Omental fat pad (tissue), 3 donors: ENCODE measurements at regions not wholly inside any gene's neighbourhood (a gene's known extent, or its start where the extent isn't known, plus 50 kb on each side); places are given as distances from the start of the nearest gene placed in this dataset.

Source experiments
- ATAC-seq: fragments of 150-250 bp; one replicate; pipeline ENCODE4 v1.9.1; 2016; ENCODE audit warnings: mild to moderate bottlenecking, moderate library complexity; ENCODE audit not compliant: low FRiP score
- DNase-seq: peaks from one replicate; pipeline ENCODE4 v3.0.0-alpha.2; 2019; ENCODE audit warnings: low spot score
- TF ChIP-seq, protein P1 (sequence below), 3 donors: fragments of 450-650 bp; IDR thresholded peaks; one replicate each; pipeline ENCODE4 v1.5.1; 2016 to 2017; ENCODE audit warnings: antibody characterized with exemption in 3 of 3, mild to moderate bottlenecking in 3 of 3, moderate library complexity in 2 of 3

DNA sequence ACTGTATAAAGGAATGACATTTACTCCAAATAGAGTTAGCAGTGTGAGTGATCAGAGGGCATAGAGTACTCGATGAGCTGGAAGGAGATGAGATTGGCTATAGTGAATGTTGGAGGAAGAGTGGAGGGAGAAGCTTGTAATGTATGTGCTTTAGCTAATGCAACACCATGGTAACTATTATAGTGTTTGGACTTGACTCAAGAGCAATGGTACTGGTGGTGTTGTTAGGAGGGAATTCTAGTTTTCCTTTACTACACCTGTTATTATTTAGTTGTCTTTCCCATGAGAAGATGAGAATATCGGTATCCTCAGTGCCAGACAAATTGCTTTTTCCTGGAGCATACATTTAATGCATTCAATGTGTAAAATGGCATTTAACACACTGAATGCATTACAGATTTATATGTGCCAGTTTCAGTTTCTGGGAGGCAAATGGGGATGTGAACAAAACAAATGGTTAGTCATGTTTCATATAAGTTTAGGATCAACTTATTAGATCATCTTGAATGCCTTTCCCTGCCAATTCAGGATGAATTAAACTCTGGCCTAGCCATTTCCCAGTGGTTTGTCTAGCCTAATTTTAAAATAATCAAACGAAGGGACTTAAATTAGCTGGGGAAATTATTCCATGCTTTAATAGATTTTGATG lies 291.1 kb upstream of the ADAMTS5 start:
- TF ChIP-seq, protein P1, sequence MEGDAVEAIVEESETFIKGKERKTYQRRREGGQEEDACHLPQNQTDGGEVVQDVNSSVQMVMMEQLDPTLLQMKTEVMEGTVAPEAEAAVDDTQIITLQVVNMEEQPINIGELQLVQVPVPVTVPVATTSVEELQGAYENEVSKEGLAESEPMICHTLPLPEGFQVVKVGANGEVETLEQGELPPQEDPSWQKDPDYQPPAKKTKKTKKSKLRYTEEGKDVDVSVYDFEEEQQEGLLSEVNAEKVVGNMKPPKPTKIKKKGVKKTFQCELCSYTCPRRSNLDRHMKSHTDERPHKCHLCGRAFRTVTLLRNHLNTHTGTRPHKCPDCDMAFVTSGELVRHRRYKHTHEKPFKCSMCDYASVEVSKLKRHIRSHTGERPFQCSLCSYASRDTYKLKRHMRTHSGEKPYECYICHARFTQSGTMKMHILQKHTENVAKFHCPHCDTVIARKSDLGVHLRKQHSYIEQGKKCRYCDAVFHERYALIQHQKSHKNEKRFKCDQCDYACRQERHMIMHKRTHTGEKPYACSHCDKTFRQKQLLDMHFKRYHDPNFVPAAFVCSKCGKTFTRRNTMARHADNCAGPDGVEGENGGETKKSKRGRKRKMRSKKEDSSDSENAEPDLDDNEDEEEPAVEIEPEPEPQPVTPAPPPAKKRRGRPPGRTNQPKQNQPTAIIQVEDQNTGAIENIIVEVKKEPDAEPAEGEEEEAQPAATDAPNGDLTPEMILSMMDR (IDR thresholded peaks at IDR 0.05) = no peak
- DNase-seq = no peak
- ATAC-seq = no peak

DNA sequence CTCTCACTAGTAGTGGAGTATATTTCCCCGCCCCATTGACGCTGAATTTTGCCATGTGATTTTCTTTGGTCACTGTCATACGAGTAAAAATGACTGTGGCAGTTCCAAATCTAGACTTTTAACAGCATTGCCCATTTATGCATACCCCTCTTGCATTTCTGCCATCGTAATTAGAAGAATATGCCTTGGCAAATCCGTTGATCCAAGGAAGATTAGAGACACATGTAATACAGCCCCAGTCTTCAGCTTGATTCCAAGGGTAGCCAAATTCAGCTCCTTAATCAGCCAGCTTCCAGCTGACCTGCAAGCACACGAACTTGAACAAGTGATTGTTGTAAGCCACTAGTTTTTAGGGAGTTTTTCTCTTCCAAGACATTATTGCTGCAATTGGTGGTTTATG lies 290.3 kb upstream of the ADAMTS5 start:
- no peak for DNase-seq
- TF ChIP-seq, protein P1 (IDR thresholded peaks at IDR 0.05) = no peak
- no peak for ATAC-seq

DNA sequence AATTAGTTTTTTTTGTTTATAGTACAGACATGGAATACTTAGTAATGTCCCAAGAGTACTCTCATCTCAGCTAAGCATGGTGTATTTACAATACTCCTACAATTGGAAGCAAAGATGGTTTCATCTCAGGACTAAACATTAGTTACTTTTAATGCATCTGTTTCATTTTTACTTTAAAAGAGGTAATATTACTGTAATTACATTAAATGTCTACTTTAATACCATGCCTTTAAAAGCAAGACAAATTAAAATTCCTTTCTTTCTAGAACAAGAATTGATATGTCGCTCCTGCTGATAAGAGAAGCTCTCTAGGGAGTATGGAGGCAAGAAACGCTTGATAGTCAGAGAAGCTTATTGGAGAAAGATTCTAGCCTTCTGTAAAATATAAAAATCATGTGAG lies 284.9 kb upstream of the ADAMTS5 start:
- DNase-seq (no peak), ATAC-seq (no peak)
- TF ChIP-seq, protein P1 (IDR thresholded peaks at IDR 0.05) = no peak

DNA sequence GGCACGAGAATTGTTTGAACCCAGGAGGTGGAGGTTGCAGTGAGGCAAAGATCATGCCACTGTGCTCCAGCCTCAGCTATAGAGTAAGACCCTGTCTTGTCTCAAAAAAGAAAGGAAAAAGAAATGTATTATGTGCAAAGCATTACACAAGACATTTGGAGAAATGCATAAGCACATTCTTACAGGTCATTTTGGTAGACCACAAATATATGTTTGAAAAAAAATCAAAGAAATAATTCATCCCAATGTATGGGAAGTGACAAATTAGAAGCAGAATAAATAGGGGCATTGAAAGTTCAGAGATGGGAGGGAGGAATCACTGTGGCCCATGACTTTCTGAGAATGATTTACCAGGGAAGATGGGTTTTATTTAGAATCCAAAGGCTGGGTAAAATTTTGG lies 283.5 kb upstream of the ADAMTS5 start:
- DNase-seq = no peak
- TF ChIP-seq, protein P1 (IDR thresholded peaks at IDR 0.05) = no peak
- ATAC-seq = no peak

DNA sequence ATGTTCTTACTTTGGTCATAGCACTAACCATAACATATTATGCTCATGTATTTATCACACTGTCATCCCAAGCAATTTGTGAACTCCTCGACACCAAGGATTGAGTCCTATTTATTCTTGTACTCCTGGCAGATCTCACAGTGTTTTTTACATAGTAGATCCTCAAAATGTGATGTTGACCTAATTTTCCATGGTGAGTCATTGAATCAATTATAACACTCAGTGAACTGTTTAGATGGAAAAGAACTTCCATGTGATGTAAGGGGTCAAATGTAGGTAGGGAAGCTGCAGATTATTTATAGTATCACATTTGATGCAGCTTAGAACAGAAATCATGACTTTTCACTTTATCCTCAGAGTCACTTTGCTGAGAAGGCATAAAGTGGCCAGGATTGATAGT lies 281.9 kb upstream of the ADAMTS5 start:
- DNase-seq = no peak
- no peak for ATAC-seq
- TF ChIP-seq, protein P1 (IDR thresholded peaks at IDR 0.05) = no peak

DNA sequence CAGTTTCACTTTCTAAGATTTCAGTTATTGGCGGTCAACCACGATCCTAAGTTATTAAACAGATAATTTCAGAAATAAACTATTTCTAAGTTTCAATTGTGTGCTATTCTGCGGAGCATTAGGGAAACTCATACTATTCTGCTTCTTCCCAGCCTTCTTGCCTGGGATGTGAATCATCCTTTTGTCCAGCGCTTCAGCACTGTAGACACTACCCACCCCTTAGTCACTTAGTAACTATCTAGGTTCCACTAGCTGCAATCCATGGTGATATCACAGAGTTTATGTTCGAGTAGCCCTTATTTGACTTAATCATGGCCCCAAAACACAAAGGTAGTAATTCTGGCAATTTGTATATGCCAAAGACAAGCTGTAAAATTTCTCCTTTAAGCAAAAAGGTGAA lies 279.9 kb upstream of the ADAMTS5 start:
- TF ChIP-seq, protein P1 (IDR thresholded peaks at IDR 0.05) = no peak
- no peak for DNase-seq
- no peak for ATAC-seq

DNA sequence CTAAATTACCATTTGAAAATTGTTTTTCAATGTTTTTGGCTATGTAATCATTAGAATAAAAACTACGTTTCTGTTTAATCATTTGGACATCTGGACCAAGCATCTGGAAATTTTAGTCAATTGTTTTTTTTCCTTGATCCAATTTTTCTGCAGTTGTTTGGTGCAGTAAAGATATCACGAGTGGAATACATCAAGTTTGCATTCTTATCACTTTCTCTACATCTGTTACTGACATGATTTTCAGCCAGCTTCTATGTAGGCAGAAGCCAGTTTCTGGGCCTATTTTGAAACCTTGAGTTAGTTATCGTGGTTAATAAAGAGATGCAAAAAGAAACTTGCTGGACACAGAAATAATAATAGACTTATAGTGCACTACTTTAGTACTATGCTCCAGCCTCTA lies 277.9 kb upstream of the ADAMTS5 start:
- no peak for DNase-seq
- ATAC-seq = no peak
- TF ChIP-seq, protein P1 (IDR thresholded peaks at IDR 0.05) = no peak
